SK-N-SH (cell line): ENCODE measurements at regions not wholly inside any gene's neighbourhood (a gene's known extent, or its start where the extent isn't known, plus 50 kb on each side); places are given as distances from the start of the nearest gene placed in this dataset.

Experiments used
- CTCF ChIA-PET: fragments of 300-600, 350-600 bp; formaldehyde crosslinking; extraction: SDS; loops from one replicate; lab custom pipeline; 2021; lab: Yijun Ruan, JAX
- POLR2A ChIA-PET: fragments of 350-600 bp; sonication (Branson Sonifier 250); formaldehyde crosslinking; extraction: SDS; loops from one replicate; lab custom pipeline; 2020; ENCODE audit warnings: antibody characterized with exemption, inconsistent platforms; lab: Yijun Ruan, JAX
- DNase-seq: peaks from one replicate; pipeline ENCODE4 v3.0.0; 2012
- H2AFZ ChIP-seq: fragments of 200-600 bp; sonication (generic); 2 replicates; pipeline ENCODE4 v1.8.1; 2016; ENCODE audit warnings: antibody characterized with exemption, mild to moderate bottlenecking, low read depth
- H3F3A ChIP-seq: fragments of 200-600 bp; sonication (generic); replicated peaks from 2 replicates; pipeline ENCODE3; 2016; ENCODE audit warnings: antibody characterized with exemption, mild to moderate bottlenecking; ENCODE audit not compliant: insufficient read depth
- H3K27ac ChIP-seq, 2 experiments: fragments of 200-500 bp in 1 of 2; fragments of 200-600 bp in 1 of 2; sonication (Bioruptor generic) in 1 of 2; sonication (generic), shearing (Covaris generic) in 1 of 2; 2 replicates each; pipeline versions ENCODE4 v1.5.1 to v1.6.1; 2014 to 2016; ENCODE audit warnings: low read depth in 2 of 2, inconsistent platforms in 1 of 2, low read length in 1 of 2, mild to moderate bottlenecking in 1 of 2, mixed read lengths in 1 of 2
- H3K27me3 ChIP-seq: fragments of 200-600 bp; sonication (generic), shearing (Covaris generic); 2 replicates; pipeline ENCODE4 v1.6.1; 2016; ENCODE audit warnings: mixed run types; ENCODE audit not compliant: insufficient read depth
- H3K36me3 ChIP-seq, 2 experiments: fragments of 200-500 bp in 1 of 2; fragments of 200-600 bp in 1 of 2; sonication (Bioruptor generic) in 1 of 2; sonication (generic) in 1 of 2; replicated peaks in 1 of 2; 2 replicates each; pipeline versions ENCODE3 to v1.5.1; 2014 to 2016; ENCODE audit warnings: low read length in 1 of 2, mild to moderate bottlenecking in 1 of 2; ENCODE audit not compliant: insufficient read depth in 2 of 2, control insufficient read depth in 1 of 2
- H3K4me1 ChIP-seq, 2 experiments: fragments of 200-500 bp in 1 of 2; fragments of 200-600 bp in 1 of 2; sonication (Bioruptor generic) in 1 of 2; sonication (generic), shearing (Covaris generic) in 1 of 2; 2 replicates each; pipeline versions ENCODE4 v1.5.1 to v1.6.1; 2014 to 2016; ENCODE audit warnings: low read depth in 1 of 2, low read length in 1 of 2, mixed run types in 1 of 2; ENCODE audit not compliant: insufficient read depth in 2 of 2, control insufficient read depth in 1 of 2
- H3K4me2 ChIP-seq: fragments of 200-600 bp; sonication (generic), shearing (Covaris generic); 2 replicates; pipeline ENCODE4 v1.6.1; 2017; ENCODE audit warnings: mixed run types
- H3K4me3 ChIP-seq, 2 experiments: fragments of 200-500 bp in 1 of 2; fragments of 200-600 bp in 1 of 2; sonication (Bioruptor generic) in 1 of 2; sonication (generic), shearing (Covaris generic) in 1 of 2; 2 replicates each; pipeline versions ENCODE4 v1.5.1 to v1.8.1; 2014 to 2016; ENCODE audit warnings: low read depth in 2 of 2, inconsistent platforms in 1 of 2, low read length in 1 of 2, mild to moderate bottlenecking in 1 of 2, mixed read lengths in 1 of 2, moderate library complexity in 1 of 2
- H3K79me2 ChIP-seq: fragments of 200-600 bp; sonication (generic); 2 replicates; pipeline ENCODE4 v1.8.1; 2017; ENCODE audit warnings: mild to moderate bottlenecking; ENCODE audit not compliant: insufficient read depth
- H3K9ac ChIP-seq: fragments of 200-600 bp; sonication (generic); 2 replicates; pipeline ENCODE4 v1.6.1; 2017; ENCODE audit warnings: mixed run types
- H3K9me2 ChIP-seq: fragments of 200-600 bp; sonication (generic); 2 replicates; pipeline ENCODE4 v1.6.1; 2017; ENCODE audit warnings: mixed run types
- H3K9me3 ChIP-seq: fragments of 200-600 bp; sonication (generic); 2 replicates; pipeline ENCODE4 v1.6.1; 2017; ENCODE audit warnings: mixed run types, mild to moderate bottlenecking, moderate library complexity
- H4K20me1 ChIP-seq: fragments of 200-600 bp; sonication (generic); 2 replicates; pipeline ENCODE4 v1.6.1; 2017; ENCODE audit warnings: mild to moderate bottlenecking, mixed run types; ENCODE audit not compliant: insufficient read depth
- ELF1 ChIP-seq: IDR thresholded peaks from 2 replicates; pipeline ENCODE4 v1.4.0; 2012
- EP300 ChIP-seq, 2 experiments: IDR thresholded peaks; 2 replicates each; pipeline versions ENCODE4 v1.4.0 to v1.6.1; 2012; ENCODE audit warnings: borderline replicate concordance in 1 of 2, low read depth in 1 of 2, low read length in 1 of 2
- EZH2phosphoT487 ChIP-seq: fragments of 200-600 bp; sonication (generic); IDR thresholded peaks from 2 replicates; pipeline ENCODE4 v1.6.1; 2017; ENCODE audit warnings: low read depth, mixed run types, mild to moderate bottlenecking, antibody characterized with exemption, moderate library complexity, borderline replicate concordance
- FOXJ3 ChIP-seq: sonication (generic); formaldehyde crosslinking; IDR thresholded peaks from 2 replicates; pipeline ENCODE4 v1.5.1; 2020; ENCODE audit warnings: mild to moderate bottlenecking, missing genetic modification reagents
- FOXM1 ChIP-seq: IDR thresholded peaks from 2 replicates; pipeline ENCODE4 v1.4.0; 2012; ENCODE audit warnings: low read depth, mild to moderate bottlenecking
- GABPA ChIP-seq: IDR thresholded peaks from 2 replicates; pipeline ENCODE4 v1.4.0; 2012; ENCODE audit warnings: low read depth, mild to moderate bottlenecking
- GATA2 ChIP-seq: sonication (generic); formaldehyde crosslinking; IDR thresholded peaks from 2 replicates; pipeline ENCODE4 v1.5.0; 2020; ENCODE audit warnings: mild to moderate bottlenecking, missing genetic modification reagents
- IRF3 ChIP-seq: fragments of 150-350 bp; IDR thresholded peaks from 2 replicates; pipeline ENCODE4 v1.6.1; 2016; ENCODE audit warnings: mild to moderate bottlenecking, low read depth, low read length
- JUND ChIP-seq: IDR thresholded peaks from 2 replicates; pipeline ENCODE4 v1.4.0; 2012
- MEF2A ChIP-seq: IDR thresholded peaks from 2 replicates; pipeline ENCODE4 v1.4.0; 2012; ENCODE audit warnings: low read depth, borderline replicate concordance
- MXI1 ChIP-seq: IDR thresholded peaks from 2 replicates; pipeline ENCODE4 v1.6.1; 2012; ENCODE audit warnings: mild to moderate bottlenecking, low read depth, low read length, improper control_type of control experiment
- NFIC ChIP-seq: IDR thresholded peaks from 2 replicates; pipeline ENCODE4 v1.4.0; 2012; ENCODE audit warnings: borderline replicate concordance
- NRF1 ChIP-seq: IDR thresholded peaks from 2 replicates; pipeline ENCODE4 v1.6.1; 2012; ENCODE audit warnings: low read depth, mild to moderate bottlenecking, low read length
- PBX3 ChIP-seq: IDR thresholded peaks from 2 replicates; pipeline ENCODE4; 2012
- POLR2AphosphoS5 ChIP-seq: IDR thresholded peaks from 2 replicates; pipeline ENCODE4 v1.6.1; 2012; ENCODE audit warnings: low read depth, low read length
- RCOR1 ChIP-seq: fragments of 150-350 bp; IDR thresholded peaks from 2 replicates; pipeline ENCODE4 v1.6.1; 2017; ENCODE audit warnings: antibody characterized with exemption, low read length
- REST ChIP-seq: IDR thresholded peaks from 2 replicates; pipeline ENCODE4 v1.6.1; 2012; ENCODE audit warnings: mild to moderate bottlenecking, low read depth, low read length, moderate library complexity
- RXRA ChIP-seq: IDR thresholded peaks from 2 replicates; pipeline ENCODE4 v1.4.0; 2012; ENCODE audit warnings: low read depth, mild to moderate bottlenecking, borderline replicate concordance
- SIN3A ChIP-seq: IDR thresholded peaks from 2 replicates; pipeline ENCODE4 v1.6.1; 2012; ENCODE audit warnings: low read depth, mild to moderate bottlenecking, low read length, moderate library complexity, borderline replicate concordance
- SMC3 ChIP-seq: IDR thresholded peaks from 2 replicates; pipeline ENCODE4 v1.6.1; 2012; ENCODE audit warnings: low read depth, low read length, improper control_type of control experiment
- TAF1 ChIP-seq: IDR thresholded peaks from 2 replicates; pipeline ENCODE4 v1.6.1; 2012; ENCODE audit warnings: low read depth, mild to moderate bottlenecking, low read length, moderate library complexity, borderline replicate concordance
- TCF12 ChIP-seq: IDR thresholded peaks from 2 replicates; pipeline ENCODE4 v1.4.0; 2012
- TEAD4 ChIP-seq: IDR thresholded peaks from 2 replicates; pipeline ENCODE4 v1.4.0; 2012; ENCODE audit warnings: mild to moderate bottlenecking, borderline replicate concordance; ENCODE audit not compliant: insufficient read depth
- USF1 ChIP-seq: IDR thresholded peaks from 2 replicates; pipeline ENCODE4 v1.4.0; 2012; ENCODE audit warnings: low read depth, borderline replicate concordance
- USF2 ChIP-seq: fragments of 150-350 bp; IDR thresholded peaks from 2 replicates; pipeline ENCODE4 v1.6.1; 2017; ENCODE audit warnings: antibody characterized with exemption, low read length, low read depth, borderline replicate concordance
- ZBTB33 ChIP-seq: IDR thresholded peaks from 2 replicates; pipeline ENCODE4 v1.4.0; 2012; ENCODE audit warnings: low read depth, borderline replicate concordance
- whole genome bisulfite sequencing: methylation state at CpG from one replicate; pipeline ENCODE4 v1.1.6; 2017; ENCODE audit warnings: low lambda C conversion rate; 5-methylcytosine and 5-hydroxymethylcytosine counted together

- no peak for DNase-seq
- H3K27ac ChIP-seq = peak overlapping the region; percentile 67 to 93; a peak in 3 of 4 replicates
- H3K4me3 ChIP-seq = no peak overlapping the region
- WGBS = 82% methylated on average over 1 of the region's 1 CpG
- peaks cover 18% of the 10 kb centered on the region for H3F3A ChIP-seq
- peak overlapping the region; percentile 52 for H3K4me2 ChIP-seq
- POLR2A ChIA-PET = no interaction called here
- CTCF ChIA-PET = interaction anchor here (0.7 to 3.4 kb wide), 19 partner anchors 11 to 1491 kb away, joined by 3 to 29 read pairs (median 5); partner anchors contain the start of gene PDS5B
- no peak overlapping the region for H3K9ac ChIP-seq
- no peaks in the 10 kb centered on the region for H3K27me3 ChIP-seq
- H4K20me1 ChIP-seq = no peaks in the 10 kb centered on the region
- H3K36me3 ChIP-seq = no peaks in the 10 kb centered on the region
- H3K9me3 ChIP-seq = peaks cover 9% of the 10 kb centered on the region
- H3K79me2 ChIP-seq = no peaks in the 10 kb centered on the region
- no peaks in the 10 kb centered on the region; the same call in 1 of the 2 replicates for H3K9me2 ChIP-seq
- peaks cover 2 to 13% of the 10 kb centered on the region in 2 experiments; a peak in 3 of 4 replicates for H3K4me1 ChIP-seq
- no peak overlapping the region for H2AFZ ChIP-seq
- TF ChIP-seq RXRA = peak; percentile 35; the same call in 1 of the 2 replicates
- TF ChIP-seq USF1 = no peak
- TF ChIP-seq FOXJ3 (CRISPR knock-in tag) = no peak
- peak; percentile 85 for TF ChIP-seq TCF12
- TF ChIP-seq ZBTB33 = no peak
- peak; percentile 85 for TF ChIP-seq JUND
- TF ChIP-seq EP300 (IDR thresholded peaks at IDR 0.05; ENCODE audit: borderline replicate concordance in 1 of 2, low read depth in 1 of 2, low read length in 1 of 2) = peak; percentile 22 to 81
- no peak for TF ChIP-seq FOXM1
- TF ChIP-seq NFIC = peak; percentile 81
- no peak for TF ChIP-seq POLR2AphosphoS5
- no peak for TF ChIP-seq MEF2A
- no peak for TF ChIP-seq GATA2 (CRISPR knock-in tag)
- no peak for TF ChIP-seq SIN3A
- peak; percentile 62; the same call in 1 of the 2 replicates for TF ChIP-seq TEAD4
- TF ChIP-seq SMC3 = no peak
- TF ChIP-seq NRF1 = no peak
- TF ChIP-seq EZH2phosphoT487 = no peak
- TF ChIP-seq ELF1 = no peak
- TF ChIP-seq PBX3 = peak; percentile 87
- no peak for TF ChIP-seq USF2
- no peak for TF ChIP-seq RCOR1
- TF ChIP-seq IRF3 = no peak
- no peak for TF ChIP-seq GABPA
- TF ChIP-seq TAF1 = no peak
- no peak for TF ChIP-seq REST
- no peak for TF ChIP-seq MXI1
Observed at GRCh38 chr13:34076319-34076718, 258.4 kb downstream of the RFC3 start.
